Inflammatory macrophage treated with lipopolysaccharide for 1 hour (primary cell): ENCODE measurements at regions not wholly inside any gene's neighbourhood (a gene's known extent, or its start where the extent isn't known, plus 50 kb on each side); places are given as distances from the start of the nearest gene placed in this dataset.
"Not testable (repeated sequence)": the region's sequence is repeated elsewhere in the genome, so short reads cannot be mapped to it uniquely, and the experiment has no call there.

Experiments used
- DNase-seq, 2 donors: peaks; one replicate each; pipeline ENCODE4 v3.0.0-alpha.2; 2020 to 2022

DNA sequence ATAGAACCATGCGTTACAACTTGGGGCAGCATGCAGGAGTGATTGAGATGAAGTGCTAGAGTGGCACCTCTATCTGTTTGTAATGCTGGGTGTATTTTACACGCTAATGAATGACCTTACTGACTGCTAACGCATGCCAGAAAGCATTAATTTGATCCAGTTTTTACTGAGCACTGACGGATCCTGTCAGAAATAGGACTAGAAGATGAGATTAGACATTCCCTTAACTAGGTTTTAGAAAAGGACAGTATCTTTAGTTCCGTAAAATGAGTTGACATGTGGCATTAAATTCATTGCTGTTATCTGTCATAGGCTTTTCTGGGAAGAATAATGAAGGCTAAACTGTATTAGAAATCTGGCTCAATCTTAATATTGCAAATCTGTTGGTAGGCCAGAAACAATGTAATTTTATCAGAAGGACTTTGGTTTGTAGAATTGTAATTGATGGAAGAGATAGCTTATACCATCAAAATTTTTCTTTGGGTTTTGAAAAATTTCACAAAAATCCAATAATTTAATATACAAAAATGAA lies 140.4 kb upstream of the WDFY3 start:
- no peak for DNase-seq

DNA sequence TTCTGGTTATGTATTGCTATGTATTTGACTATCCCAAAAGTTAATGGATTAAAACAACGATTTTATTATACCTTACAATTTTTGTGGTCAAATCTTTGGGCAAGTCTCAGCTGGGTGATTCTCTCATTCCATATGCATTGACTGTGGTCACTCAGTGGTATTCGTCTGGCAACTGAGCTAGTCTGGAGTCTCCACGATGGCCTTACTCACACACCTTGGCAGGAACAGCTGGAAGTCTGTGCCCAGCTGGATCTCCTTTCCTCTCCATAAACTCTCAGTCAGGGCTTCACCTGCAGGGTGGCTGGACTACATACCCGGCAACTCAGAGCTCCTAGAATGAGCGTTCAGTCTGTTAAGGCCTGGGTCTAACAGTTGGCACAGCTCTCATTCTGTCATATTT lies 141.1 kb upstream of the WDFY3 start:
- DNase-seq = no peak

- DNase-seq = no peak
Observed at GRCh38 chr4:85113706-85114105, 147.2 kb upstream of the WDFY3 start.

GRCh38 chr4:85114526-85114925 lies 148.0 kb upstream of the WDFY3 start:
- no peak for DNase-seq

- no peak for DNase-seq
Observed at GRCh38 chr4:85116008-85116407, 149.5 kb upstream of the WDFY3 start.

DNA sequence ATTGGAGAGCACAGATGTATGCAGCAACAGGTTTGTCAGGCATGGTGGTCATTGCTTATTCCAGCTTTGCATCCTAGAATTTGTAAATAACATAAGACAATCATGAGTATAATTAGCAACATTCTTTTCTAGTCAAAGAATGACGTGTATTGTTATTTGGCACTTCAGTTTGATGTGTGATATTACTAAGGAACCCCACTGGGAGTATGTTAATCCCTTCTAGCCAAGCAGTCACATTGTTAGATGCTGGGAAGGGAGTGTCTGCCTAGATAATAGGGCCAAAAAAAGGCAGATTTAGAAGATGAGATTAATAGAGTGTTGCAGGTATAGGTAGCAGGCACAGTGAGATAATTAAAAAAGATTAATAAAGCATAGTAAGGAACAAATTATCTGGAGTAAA lies 159.2 kb upstream of the WDFY3 start:
- no peak for DNase-seq

GRCh38 chr4:85126991-85127591 lies 160.6 kb upstream of the WDFY3 start:
- DNase-seq = no peak

DNA sequence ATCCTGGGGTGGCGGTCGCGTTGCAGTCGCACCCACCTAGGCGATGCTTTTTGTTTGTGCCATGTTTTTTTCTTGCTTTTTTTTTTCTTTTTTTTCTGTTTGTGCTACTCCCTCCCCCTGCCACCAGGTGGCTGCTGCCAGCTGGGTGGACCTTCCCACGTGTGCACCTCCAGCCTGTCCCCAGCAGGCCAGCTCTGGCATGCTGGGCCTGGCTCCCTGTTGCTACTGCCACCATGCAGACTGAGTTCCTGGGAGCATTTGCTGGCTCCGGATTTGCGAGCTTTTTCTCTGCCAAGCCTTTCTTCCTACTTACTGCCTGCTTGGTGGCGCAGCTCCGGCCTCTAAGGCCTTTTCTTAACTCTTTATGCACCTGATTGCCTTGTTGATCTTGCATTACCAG lies 161.2 kb upstream of the WDFY3 start:
- DNase-seq = no peak

DNA sequence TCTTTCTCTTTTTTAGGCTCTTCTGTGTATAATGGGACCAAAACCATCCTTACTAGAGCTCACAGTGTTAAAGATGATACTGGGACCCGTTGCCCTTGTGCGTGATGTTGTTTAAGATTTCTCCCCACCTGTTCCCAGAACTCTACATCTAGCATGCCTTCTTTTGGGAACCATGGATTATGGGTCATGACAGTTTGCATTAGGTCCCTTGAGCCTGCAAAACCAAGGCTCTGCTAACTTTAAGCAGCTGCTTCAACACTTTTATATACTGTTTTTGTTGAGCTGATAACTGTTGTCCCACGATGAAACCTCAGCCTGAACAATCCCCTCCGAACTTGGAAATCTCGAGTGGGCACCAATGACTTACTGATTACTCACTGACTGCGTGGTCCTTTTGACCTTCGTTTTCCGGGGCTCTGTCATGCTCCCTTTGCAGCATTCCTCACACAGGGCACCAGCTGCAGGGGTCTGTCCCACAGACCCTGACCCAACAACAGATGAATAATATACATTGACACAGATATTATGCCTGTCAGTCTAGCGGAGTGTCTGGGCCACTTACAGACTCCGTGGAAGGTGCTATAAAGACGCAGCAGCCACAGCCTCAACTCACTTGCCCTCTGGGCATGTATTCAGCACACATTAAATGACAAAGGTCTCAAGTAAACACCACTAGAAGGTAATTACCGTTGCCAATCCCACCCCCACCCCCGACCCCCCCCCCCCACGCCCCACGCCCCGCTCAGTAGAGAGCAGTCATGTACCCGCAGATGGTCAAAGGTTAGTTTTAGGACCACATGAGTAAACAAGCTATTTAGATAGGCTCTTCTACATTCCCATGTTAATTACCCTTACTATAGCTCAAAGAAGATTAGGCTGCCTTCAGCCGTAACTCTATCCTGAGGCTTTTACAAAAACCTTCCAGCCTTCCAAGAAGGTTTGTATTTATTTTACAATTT lies 162.0 kb upstream of the WDFY3 start:
- DNase-seq = no peak

DNA sequence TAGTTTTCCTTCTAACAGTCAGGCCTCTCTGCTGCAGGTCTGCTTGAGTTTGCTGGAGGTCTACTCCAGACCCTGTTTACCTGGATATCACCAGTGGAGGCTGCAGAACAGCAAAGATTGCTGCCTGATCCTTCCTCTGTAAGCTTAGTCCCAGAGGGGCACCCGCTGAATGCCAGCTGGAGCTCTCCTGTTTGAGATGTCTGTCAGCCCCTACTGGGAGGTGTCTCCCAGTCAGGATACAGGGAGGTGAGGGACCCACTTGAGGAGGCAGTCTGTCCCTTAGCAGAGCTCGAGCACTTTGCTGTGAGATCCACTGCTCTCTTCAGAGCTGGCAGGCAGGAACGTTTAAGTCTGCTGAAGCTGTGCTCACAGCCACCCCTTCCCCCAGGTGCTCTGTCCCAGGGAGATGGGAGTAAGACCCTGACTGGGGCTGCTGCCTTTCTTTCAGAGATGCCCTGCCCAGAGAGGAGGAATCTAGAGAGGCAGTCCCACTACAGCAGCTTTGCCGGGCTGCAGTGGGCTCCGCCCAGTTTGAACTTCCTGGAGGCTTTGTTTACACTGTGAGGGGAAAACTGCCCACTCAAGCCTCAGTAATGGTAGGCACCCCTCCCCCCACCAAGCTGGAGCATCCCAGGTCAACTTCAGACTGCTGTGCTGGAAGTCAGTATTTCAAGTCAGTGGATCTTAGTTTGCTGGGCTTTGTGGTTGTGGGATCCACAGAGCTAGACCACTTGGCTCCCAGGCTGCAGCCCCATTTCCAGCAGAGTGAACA lies 163.1 kb upstream of the WDFY3 start:
- DNase-seq = not testable (repeated sequence)

DNA sequence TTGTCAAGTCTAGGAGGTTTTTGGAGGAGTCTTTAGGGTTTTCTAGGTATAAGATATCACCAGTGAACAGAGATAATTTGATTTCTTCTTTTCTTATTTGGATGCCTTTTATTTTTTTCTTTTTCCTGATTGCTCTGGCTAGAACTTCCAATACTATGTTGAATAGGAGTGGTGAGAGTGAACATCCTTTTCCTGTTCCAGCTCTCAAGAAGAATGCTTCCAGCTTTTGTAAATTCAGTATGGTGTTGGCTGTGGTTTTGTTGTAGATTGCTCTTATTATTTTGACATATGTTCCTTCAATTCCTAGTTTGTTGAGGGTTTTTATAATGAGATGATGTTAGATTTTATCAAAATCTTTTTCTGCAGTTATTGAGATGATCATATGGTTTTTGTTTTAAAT lies 165.6 kb upstream of the WDFY3 start:
- no peak for DNase-seq

GRCh38 chr4:85132570-85132969 lies 166.1 kb upstream of the WDFY3 start:
- DNase-seq = no peak

- DNase-seq = not testable (repeated sequence)
Observed at GRCh38 chr4:85139749-85140148, 173.3 kb upstream of the WDFY3 start.

DNA sequence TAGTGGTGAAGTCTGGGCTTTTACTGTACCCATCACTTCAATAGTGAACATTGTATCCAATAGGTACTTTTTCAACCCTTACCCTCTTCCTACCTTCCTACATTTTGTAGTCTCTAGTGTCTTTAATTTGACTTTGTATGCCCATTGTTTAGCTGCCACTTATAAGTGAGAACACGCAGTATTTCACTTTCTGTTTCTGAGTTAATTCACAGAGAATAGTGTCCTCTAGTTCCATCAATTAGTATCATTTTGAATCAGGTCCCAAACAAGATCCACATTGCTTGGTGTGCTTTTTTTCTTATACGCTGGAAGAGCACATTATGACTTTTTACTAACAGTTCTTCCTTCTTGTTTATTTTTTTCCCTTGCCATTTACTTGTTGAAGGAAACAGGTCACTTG lies 176.0 kb upstream of the WDFY3 start:
- no peak for DNase-seq

DNA sequence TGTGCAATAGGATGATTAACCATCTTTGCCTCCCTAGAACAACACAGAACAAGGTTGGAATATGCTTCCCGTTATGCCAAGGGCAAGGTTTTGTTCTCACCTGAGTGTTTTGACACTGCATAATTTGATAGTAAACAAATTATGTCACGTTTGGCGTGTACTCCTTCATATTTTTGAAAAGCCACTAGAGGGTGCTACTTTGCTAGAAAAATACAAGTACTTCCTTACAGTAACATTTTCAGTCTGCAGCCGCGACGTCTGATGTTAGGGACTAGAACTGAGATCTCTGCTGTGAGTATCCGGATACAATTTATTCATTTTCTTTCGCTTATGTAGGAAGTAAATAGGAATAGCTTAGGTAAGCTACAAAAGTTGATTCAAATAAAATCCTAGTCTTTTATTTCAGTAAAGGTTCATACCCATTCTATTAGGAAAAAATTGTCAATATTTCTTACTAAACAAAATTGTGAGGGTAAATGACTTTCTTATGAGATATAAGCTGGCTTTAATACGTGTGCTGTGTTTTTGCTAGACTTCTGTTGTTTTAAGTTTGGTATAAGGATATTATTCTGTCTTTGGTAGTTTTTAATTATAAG lies 181.1 kb upstream of the WDFY3 start:
- peak; percentile 29 to 75 for DNase-seq

- no peak for DNase-seq
Observed at GRCh38 chr4:85149676-85150075, 183.2 kb upstream of the WDFY3 start.

- no peak for DNase-seq
Observed at GRCh38 chr4:85151371-85151770, 184.9 kb upstream of the WDFY3 start.

GRCh38 chr4:85151786-85152185 lies 185.3 kb upstream of the WDFY3 start:
- DNase-seq = no peak

DNA sequence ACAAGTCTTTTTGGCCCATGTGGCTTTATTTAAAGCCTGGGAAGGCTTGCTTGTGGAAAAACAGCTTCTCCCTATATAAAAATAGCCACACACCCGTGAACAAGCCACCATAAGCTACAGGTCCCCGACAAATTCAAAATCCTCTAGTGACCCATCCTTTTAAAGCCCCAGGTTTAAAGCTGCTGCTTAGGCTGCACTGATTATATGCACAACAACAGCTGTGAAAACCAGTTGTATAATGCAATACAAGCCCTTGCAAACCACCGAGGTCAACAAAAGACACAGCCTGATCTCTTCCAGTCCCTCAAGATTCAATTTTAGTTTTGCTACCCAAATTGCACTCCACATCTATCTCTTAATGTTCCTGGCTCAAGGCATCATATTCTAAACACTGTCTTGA lies 186.0 kb upstream of the WDFY3 start:
- no peak for DNase-seq

- DNase-seq = no peak
Observed at GRCh38 chr4:85153221-85153620, 186.7 kb upstream of the WDFY3 start.

DNA sequence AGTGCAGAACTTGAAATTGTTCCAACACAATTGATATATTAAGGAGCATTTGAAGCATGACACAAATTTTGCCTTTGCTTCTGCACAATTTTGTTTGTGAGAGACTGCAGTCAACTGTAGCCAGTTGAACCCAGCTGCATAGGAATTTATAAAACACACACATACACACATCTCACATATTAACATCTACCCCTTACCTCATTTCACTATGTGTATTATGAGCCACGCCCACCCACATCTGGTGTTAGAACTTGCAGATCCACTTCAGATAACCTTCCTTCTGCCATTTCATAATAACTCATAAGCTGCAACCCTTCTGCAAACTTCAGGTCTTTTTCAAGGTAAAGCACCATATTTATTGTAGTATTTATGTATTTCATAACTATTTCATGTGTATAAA lies 188.1 kb upstream of the WDFY3 start:
- no peak for DNase-seq

DNA sequence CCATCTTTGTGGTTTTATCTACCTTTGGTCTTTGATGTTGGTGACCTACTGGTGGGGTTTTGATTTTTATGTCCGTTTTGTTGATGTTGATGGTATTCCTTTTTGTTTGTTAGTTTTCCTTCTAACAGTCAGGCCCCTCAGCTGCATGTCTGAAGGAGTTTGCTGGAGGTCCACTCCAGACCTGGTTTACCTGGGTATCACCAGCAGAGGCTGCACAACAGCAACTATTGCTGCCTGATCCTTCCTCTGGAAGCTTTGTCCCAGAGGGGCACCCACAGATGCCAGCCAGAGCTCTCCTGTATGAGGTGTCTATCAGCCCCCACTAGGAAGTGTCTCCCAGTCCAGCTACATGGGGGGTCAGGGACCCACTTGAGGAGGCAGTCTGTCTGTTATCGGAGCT lies 199.3 kb upstream of the WDFY3 start:
- DNase-seq = no peak

DNA sequence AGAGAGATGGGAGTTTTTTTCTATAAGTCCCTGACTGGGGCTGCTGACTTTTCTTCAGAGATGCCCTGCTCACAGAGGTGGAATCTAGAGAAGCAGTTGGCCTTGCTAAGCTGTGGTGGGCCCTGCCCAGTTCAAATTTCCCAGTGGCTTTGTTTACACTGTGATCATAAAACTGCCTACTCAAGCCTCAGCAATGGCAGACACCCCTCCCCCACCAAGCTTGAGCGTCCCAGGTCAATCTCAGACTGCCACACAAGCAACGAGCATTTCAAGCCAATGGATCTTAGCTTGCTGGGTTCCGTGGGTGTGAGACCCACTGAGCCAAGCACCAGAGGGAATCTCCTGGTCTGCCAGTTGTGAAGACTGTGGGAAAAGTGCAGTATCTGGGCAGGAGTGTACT lies 199.8 kb upstream of the WDFY3 start:
- no peak for DNase-seq
